B cell (primary cell): ENCODE measurements at regions not wholly inside any gene's neighbourhood (a gene's known extent, or its start where the extent isn't known, plus 50 kb on each side); places are given as distances from the start of the nearest gene placed in this dataset.

Experiments used
- EZH2 ChIP-seq: IDR thresholded peaks from 2 replicates; pipeline ENCODE4 v1.6.1; 2012; ENCODE audit warnings: borderline replicate concordance, low read depth, mild to moderate bottlenecking, moderate library complexity, low read length; ENCODE audit not compliant: insufficient read depth, poor library complexity, severe bottlenecking
- TF ChIP-seq, protein P1 (sequence below): fragments of 200-600 bp; IDR thresholded peaks from one replicate; pipeline ENCODE4 v1.8.0; 2022; ENCODE audit warnings: antibody characterized with exemption, mild to moderate bottlenecking

DNA sequence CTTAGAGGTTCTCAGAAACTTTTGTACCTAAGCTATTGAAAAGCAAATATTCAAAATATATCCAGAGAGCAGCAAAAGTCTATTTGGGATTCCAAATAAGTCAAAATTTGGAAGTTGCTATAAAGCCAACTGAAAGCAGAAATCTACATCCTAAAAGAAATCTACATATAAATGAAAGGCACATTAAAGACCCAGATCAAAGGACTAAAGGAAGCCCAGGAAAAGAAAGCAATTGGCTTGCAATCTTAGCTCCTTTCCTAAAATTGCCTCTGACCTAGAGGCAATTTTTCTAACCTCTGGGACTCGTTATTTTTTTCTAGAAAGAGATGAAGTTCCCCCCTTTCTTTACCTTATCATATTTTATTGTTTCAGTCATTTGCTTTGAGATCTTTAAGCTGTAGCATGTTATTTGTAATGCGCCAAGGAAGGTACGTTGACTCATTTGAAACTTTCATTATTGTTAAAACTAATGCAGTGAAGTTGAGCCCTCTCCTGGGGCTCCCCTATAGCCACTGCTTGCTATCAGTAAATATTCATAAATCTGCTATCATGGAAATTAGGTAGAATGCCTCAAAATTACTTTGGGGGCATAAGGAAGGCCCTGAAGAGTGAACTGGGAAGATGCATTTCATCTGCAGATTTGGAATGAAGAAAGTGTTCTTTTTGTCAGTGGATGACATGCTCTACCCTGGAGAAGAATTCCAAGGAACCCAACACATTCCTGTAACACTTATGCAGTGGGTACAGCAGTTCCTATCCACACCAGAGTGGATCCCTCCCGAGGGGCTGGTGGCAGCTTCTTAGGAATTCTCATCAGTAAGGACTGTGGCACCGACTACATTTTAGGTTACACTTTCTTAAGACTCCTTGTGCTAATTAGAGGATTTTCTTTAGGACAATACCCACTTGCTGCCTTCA is 177.8 kb upstream of the IGFBP7 start:
- TF ChIP-seq, protein P1, sequence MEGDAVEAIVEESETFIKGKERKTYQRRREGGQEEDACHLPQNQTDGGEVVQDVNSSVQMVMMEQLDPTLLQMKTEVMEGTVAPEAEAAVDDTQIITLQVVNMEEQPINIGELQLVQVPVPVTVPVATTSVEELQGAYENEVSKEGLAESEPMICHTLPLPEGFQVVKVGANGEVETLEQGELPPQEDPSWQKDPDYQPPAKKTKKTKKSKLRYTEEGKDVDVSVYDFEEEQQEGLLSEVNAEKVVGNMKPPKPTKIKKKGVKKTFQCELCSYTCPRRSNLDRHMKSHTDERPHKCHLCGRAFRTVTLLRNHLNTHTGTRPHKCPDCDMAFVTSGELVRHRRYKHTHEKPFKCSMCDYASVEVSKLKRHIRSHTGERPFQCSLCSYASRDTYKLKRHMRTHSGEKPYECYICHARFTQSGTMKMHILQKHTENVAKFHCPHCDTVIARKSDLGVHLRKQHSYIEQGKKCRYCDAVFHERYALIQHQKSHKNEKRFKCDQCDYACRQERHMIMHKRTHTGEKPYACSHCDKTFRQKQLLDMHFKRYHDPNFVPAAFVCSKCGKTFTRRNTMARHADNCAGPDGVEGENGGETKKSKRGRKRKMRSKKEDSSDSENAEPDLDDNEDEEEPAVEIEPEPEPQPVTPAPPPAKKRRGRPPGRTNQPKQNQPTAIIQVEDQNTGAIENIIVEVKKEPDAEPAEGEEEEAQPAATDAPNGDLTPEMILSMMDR: no peak
- no peak for TF ChIP-seq EZH2
